HepG2 (cell line): ENCODE measurements at regions not wholly inside any gene's neighbourhood (a gene's known extent, or its start where the extent isn't known, plus 50 kb on each side); places are given as distances from the start of the nearest gene placed in this dataset.

ENCODE experiments used
- CENPX ChIP-seq: sonication (generic); formaldehyde crosslinking; IDR thresholded peaks from 2 replicates; pipeline ENCODE4 v1.9.0; 2021; ENCODE audit warnings: mild to moderate bottlenecking, missing genetic modification reagents, moderate library complexity
- HOXA5 ChIP-seq: sonication (generic); formaldehyde crosslinking; IDR thresholded peaks from 2 replicates; pipeline ENCODE4 v1.4.0; 2020; ENCODE audit warnings: missing genetic modification reagents
- MLLT10 ChIP-seq: sonication (generic); formaldehyde crosslinking; IDR thresholded peaks from 2 replicates; pipeline ENCODE4 v1.4.0; 2020; ENCODE audit warnings: missing genetic modification reagents
- NKX3-1 ChIP-seq: sonication (generic); formaldehyde crosslinking; IDR thresholded peaks from 2 replicates; pipeline ENCODE4 v1.5.0; 2020; ENCODE audit warnings: missing genetic modification reagents
- PHF21A ChIP-seq: sonication (generic); formaldehyde crosslinking; IDR thresholded peaks from 2 replicates; pipeline ENCODE4 v1.5.0; 2020; ENCODE audit warnings: mild to moderate bottlenecking, missing genetic modification reagents
- SAFB2 ChIP-seq: sonication (generic); formaldehyde crosslinking; IDR thresholded peaks from 2 replicates; pipeline ENCODE4 v1.5.1; 2020; ENCODE audit warnings: missing genetic modification reagents, low read depth, mild to moderate bottlenecking, borderline replicate concordance
- SOX6 ChIP-seq, 2 experiments: fragments of 450-650 bp in 1 of 2; sonication (generic) in 1 of 2; formaldehyde crosslinking in 1 of 2; IDR thresholded peaks; 2 replicates each; pipeline versions ENCODE4 v1.4.0 to v1.6.1; 2017 to 2020; ENCODE audit warnings: antibody characterized with exemption in 1 of 2, mild to moderate bottlenecking in 1 of 2, missing genetic modification reagents in 1 of 2
- THAP11 ChIP-seq: IDR thresholded peaks from 2 replicates; pipeline ENCODE4 v1.6.1; 2016; ENCODE audit warnings: missing biosample characterization, missing genetic modification reagents
- ZBTB7B ChIP-seq: sonication (generic); formaldehyde crosslinking; IDR thresholded peaks from 2 replicates; pipeline ENCODE4 v1.4.0; 2020; ENCODE audit warnings: missing genetic modification reagents
- ZMYM4 ChIP-seq: sonication (generic); formaldehyde crosslinking; IDR thresholded peaks from 2 replicates; pipeline ENCODE4 v1.8.1; 2023; ENCODE audit warnings: mild to moderate bottlenecking, missing genetic modification reagents
- ZNF230 ChIP-seq: sonication (generic); formaldehyde crosslinking; IDR thresholded peaks from 2 replicates; pipeline ENCODE4 v1.4.0; 2020; ENCODE audit warnings: mild to moderate bottlenecking, missing genetic modification reagents
- ZNF235 ChIP-seq: sonication (generic); formaldehyde crosslinking; IDR thresholded peaks from 2 replicates; pipeline ENCODE4 v1.8.1; 2023; ENCODE audit warnings: mild to moderate bottlenecking, missing genetic modification reagents, borderline replicate concordance
- ZNF30 ChIP-seq: sonication (generic); formaldehyde crosslinking; IDR thresholded peaks from 2 replicates; pipeline ENCODE4 v1.5.0; 2020; ENCODE audit warnings: mild to moderate bottlenecking, missing genetic modification reagents
- ZNF589 ChIP-seq: sonication (generic); formaldehyde crosslinking; conservative IDR thresholded peaks from 2 replicates; pipeline ENCODE4 v1.8.0; 2022; ENCODE audit warnings: mild to moderate bottlenecking, moderate library complexity, missing genetic modification reagents
- TF ChIP-seq, protein P1 (sequence below): sonication (generic); formaldehyde crosslinking; IDR thresholded peaks from 2 replicates; pipeline ENCODE4 v1.4.0; 2020; ENCODE audit warnings: missing genetic modification reagents, borderline replicate concordance
- TF ChIP-seq, protein P2 (sequence below): sonication (generic); formaldehyde crosslinking; IDR thresholded peaks from 2 replicates; pipeline ENCODE4 v1.5.0; 2020; ENCODE audit warnings: missing genetic modification reagents, mild to moderate bottlenecking, borderline replicate concordance
- TF ChIP-seq, protein P3 (sequence below): sonication (generic); formaldehyde crosslinking; IDR thresholded peaks from 2 replicates; pipeline ENCODE4 v1.8.1; 2023; ENCODE audit warnings: mild to moderate bottlenecking, moderate library complexity, missing genetic modification reagents
- TF ChIP-seq, protein P4 (sequence below): sonication (generic); formaldehyde crosslinking; IDR thresholded peaks from 2 replicates; pipeline ENCODE4 v1.5.1; 2020; ENCODE audit warnings: mild to moderate bottlenecking, missing genetic modification reagents, borderline replicate concordance

DNA sequence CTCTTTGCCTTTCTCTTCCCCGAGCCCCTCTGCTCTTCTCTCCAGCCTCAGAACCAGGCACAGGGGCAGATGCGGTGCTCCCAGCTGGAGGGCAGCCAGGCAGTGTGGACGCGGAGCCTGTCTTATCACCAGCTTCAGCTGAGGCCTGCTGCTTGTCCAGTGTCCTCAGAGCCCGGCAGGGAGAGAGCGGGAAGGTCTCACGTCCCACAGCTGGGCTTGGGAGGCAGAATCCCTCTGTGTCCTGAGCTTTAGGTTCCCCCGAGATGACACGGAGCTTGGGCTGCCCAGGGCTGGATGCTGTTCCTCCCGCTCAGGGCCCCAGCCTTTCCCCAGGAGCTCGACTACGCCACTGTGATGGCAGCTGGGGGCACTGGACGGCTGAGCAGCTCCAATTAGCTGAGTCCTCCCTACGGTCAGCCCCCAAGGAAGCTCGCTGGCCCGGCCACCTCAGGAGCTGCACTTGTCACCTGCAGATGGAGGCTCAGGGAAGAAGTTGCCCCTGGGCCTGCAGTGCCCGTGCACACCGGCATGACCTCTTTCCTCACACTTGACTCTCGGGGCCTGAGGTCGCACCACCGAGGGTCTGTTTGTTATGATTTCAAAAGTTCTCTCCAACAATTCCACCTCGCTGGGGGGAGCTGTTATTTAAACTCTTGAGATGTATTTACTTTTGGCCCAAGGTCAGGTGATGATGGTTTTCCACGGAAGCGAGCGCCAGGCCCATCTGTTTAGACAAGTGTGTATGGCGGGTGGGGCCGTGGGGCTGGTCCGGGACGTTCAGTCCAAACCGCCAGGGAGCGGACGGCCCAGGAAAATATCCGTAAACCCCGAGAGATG lies 127.3 kb downstream of the SIK1 start (continued):
- TF ChIP-seq, protein P1, sequence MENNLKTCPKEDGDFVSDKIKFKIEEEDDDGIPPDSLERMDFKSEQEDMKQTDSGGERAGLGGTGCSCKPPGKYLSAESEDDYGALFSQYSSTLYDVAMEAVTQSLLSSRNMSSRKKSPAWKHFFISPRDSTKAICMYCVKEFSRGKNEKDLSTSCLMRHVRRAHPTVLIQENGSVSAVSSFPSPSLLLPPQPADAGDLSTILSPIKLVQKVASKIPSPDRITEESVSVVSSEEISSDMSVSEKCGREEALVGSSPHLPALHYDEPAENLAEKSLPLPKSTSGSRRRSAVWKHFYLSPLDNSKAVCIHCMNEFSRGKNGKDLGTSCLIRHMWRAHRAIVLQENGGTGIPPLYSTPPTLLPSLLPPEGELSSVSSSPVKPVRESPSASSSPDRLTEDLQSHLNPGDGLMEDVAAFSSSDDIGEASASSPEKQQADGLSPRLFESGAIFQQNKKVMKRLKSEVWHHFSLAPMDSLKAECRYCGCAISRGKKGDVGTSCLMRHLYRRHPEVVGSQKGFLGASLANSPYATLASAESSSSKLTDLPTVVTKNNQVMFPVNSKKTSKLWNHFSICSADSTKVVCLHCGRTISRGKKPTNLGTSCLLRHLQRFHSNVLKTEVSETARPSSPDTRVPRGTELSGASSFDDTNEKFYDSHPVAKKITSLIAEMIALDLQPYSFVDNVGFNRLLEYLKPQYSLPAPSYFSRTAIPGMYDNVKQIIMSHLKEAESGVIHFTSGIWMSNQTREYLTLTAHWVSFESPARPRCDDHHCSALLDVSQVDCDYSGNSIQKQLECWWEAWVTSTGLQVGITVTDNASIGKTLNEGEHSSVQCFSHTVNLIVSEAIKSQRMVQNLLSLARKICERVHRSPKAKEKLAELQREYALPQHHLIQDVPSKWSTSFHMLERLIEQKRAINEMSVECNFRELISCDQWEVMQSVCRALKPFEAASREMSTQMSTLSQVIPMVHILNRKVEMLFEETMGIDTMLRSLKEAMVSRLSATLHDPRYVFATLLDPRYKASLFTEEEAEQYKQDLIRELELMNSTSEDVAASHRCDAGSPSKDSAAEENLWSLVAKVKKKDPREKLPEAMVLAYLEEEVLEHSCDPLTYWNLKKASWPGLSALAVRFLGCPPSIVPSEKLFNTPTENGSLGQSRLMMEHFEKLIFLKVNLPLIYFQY (CRISPR knock-in tag): peak; percentile 32; the same call in 1 of the 2 replicates
- TF ChIP-seq CENPX (CRISPR knock-in tag): no peak
- no peak for TF ChIP-seq SOX6 (IDR thresholded peaks at IDR 0.05)
- TF ChIP-seq SOX6 (CRISPR knock-in tag; IDR thresholded peaks at IDR 0.05): peak; percentile 93
- no peak for TF ChIP-seq HOXA5 (CRISPR knock-in tag)
- 0 out of 2 replicates have a peak, but pooled peaks have one; percentile 33 for TF ChIP-seq ZNF589 (CRISPR knock-in tag)
- TF ChIP-seq, protein P2, sequence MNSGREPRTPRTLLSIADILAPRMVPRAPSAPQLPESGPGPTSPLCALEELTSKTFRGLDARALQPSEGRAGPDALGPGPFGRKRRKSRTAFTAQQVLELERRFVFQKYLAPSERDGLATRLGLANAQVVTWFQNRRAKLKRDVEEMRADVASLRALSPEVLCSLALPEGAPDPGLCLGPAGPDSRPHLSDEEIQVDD (CRISPR knock-in tag): 0 out of 2 replicates have a peak, but pooled peaks have one; percentile 14
- TF ChIP-seq ZNF235 (CRISPR knock-in tag): no peak; the same call in 1 of the 2 replicates
- TF ChIP-seq PHF21A (CRISPR knock-in tag): peak; percentile 90
- TF ChIP-seq ZMYM4: peak; percentile 85
- peak; percentile 65; the same call in 1 of the 2 replicates for TF ChIP-seq ZNF230 (CRISPR knock-in tag)
- peak; percentile 40; the same call in 1 of the 2 replicates for TF ChIP-seq THAP11 (CRISPR knock-in tag)
- TF ChIP-seq ZBTB7B: peak; percentile 96
- TF ChIP-seq, protein P3, sequence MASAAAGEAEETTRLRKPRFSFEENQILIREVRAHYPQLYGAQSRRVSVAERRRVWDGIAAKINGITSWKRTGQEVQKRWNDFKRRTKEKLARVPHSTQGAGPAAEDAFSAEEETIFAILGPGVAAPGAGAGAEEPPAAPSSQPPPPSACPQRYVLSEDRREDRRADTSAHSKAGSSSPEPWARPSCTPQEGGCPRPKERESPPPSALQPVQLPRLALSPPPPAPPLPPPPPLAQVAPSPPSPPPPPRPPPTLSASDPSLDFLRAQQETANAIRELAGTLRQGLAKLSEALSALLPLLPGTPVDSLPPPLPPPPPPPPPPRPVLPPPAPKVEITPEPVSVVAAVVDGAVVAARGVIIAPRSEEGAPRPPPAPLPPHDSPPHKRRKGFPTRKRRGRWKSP (CRISPR knock-in tag): 0 out of 2 replicates have a peak, but pooled peaks have one; percentile 24
- TF ChIP-seq, protein P4, sequence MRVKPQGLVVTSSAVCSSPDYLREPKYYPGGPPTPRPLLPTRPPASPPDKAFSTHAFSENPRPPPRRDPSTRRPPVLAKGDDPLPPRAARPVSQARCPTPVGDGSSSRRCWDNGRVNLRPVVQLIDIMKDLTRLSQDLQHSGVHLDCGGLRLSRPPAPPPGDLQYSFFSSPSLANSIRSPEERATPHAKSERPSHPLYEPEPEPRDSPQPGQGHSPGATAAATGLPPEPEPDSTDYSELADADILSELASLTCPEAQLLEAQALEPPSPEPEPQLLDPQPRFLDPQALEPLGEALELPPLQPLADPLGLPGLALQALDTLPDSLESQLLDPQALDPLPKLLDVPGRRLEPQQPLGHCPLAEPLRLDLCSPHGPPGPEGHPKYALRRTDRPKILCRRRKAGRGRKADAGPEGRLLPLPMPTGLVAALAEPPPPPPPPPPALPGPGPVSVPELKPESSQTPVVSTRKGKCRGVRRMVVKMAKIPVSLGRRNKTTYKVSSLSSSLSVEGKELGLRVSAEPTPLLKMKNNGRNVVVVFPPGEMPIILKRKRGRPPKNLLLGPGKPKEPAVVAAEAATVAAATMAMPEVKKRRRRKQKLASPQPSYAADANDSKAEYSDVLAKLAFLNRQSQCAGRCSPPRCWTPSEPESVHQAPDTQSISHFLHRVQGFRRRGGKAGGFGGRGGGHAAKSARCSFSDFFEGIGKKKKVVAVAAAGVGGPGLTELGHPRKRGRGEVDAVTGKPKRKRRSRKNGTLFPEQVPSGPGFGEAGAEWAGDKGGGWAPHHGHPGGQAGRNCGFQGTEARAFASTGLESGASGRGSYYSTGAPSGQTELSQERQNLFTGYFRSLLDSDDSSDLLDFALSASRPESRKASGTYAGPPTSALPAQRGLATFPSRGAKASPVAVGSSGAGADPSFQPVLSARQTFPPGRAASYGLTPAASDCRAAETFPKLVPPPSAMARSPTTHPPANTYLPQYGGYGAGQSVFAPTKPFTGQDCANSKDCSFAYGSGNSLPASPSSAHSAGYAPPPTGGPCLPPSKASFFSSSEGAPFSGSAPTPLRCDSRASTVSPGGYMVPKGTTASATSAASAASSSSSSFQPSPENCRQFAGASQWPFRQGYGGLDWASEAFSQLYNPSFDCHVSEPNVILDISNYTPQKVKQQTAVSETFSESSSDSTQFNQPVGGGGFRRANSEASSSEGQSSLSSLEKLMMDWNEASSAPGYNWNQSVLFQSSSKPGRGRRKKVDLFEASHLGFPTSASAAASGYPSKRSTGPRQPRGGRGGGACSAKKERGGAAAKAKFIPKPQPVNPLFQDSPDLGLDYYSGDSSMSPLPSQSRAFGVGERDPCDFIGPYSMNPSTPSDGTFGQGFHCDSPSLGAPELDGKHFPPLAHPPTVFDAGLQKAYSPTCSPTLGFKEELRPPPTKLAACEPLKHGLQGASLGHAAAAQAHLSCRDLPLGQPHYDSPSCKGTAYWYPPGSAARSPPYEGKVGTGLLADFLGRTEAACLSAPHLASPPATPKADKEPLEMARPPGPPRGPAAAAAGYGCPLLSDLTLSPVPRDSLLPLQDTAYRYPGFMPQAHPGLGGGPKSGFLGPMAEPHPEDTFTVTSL (CRISPR knock-in tag): peak; percentile 69; the same call in 1 of the 2 replicates
- TF ChIP-seq ZNF30: peak; percentile 22; the same call in 1 of the 2 replicates
- TF ChIP-seq SAFB2 (CRISPR knock-in tag): no peak
- TF ChIP-seq NKX3-1: no peak
- TF ChIP-seq MLLT10 (CRISPR knock-in tag): no peak
